BE2C (cell line): ENCODE measurements at regions not wholly inside any gene's neighbourhood (a gene's known extent, or its start where the extent isn't known, plus 50 kb on each side); places are given as distances from the start of the nearest gene placed in this dataset.

Experiments
- DNase-seq: peaks from one replicate; pipeline ENCODE4 v3.0.0-alpha.2; 2020
- H3K27me3 ChIP-seq: fragments of 250-450 bp; sonication (Bioruptor Pico); 2 replicates; pipeline ENCODE4 v1.5.1; 2020; ENCODE audit warnings: mild to moderate bottlenecking
- H3K36me3 ChIP-seq: fragments of 250-450 bp; sonication (Bioruptor Pico); 2 replicates; pipeline ENCODE4 v1.5.1; 2020; ENCODE audit warnings: mild to moderate bottlenecking
- H3K4me1 ChIP-seq: fragments of 250-450 bp; sonication (Bioruptor Pico); 2 replicates; pipeline ENCODE4 v1.5.1; 2020
- H3K4me3 ChIP-seq: 2 replicates; pipeline ENCODE4 v1.5.1; 2011; ENCODE audit warnings: low read depth, low read length
- H3K9me3 ChIP-seq: fragments of 250-450 bp; sonication (Bioruptor Pico); 2 replicates; pipeline ENCODE4 v1.5.1; 2020
- TF ChIP-seq, protein P1 (sequence below): IDR thresholded peaks from 2 replicates; pipeline ENCODE4 v1.5.1; 2012; ENCODE audit warnings: mild to moderate bottlenecking, low read depth, low read length

- no peak for DNase-seq
- Histone ChIP-seq H3K4me3 (no peak overlapping the region), H3K36me3 (no peaks in the 10 kb centered on the region), H3K27me3 (no peaks in the 10 kb centered on the region), H3K9me3 (no peaks in the 10 kb centered on the region), H3K4me1 (no peaks in the 10 kb centered on the region)
- TF ChIP-seq, protein P1, sequence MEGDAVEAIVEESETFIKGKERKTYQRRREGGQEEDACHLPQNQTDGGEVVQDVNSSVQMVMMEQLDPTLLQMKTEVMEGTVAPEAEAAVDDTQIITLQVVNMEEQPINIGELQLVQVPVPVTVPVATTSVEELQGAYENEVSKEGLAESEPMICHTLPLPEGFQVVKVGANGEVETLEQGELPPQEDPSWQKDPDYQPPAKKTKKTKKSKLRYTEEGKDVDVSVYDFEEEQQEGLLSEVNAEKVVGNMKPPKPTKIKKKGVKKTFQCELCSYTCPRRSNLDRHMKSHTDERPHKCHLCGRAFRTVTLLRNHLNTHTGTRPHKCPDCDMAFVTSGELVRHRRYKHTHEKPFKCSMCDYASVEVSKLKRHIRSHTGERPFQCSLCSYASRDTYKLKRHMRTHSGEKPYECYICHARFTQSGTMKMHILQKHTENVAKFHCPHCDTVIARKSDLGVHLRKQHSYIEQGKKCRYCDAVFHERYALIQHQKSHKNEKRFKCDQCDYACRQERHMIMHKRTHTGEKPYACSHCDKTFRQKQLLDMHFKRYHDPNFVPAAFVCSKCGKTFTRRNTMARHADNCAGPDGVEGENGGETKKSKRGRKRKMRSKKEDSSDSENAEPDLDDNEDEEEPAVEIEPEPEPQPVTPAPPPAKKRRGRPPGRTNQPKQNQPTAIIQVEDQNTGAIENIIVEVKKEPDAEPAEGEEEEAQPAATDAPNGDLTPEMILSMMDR = no peak
Measured at GRCh38 chr10:36943544-36943943, 181.9 kb upstream of the ANKRD30A start.

GRCh38 chr10:36942616-36943015, 182.8 kb upstream of the ANKRD30A start:
- no peaks in the 10 kb centered on the region for H3K9me3 ChIP-seq
- DNase-seq = no peak
- no peaks in the 10 kb centered on the region for H3K4me1 ChIP-seq
- no peaks in the 10 kb centered on the region for H3K36me3 ChIP-seq
- H3K4me3 ChIP-seq = no peak overlapping the region
- TF ChIP-seq, protein P1 = no peak
- H3K27me3 ChIP-seq = no peaks in the 10 kb centered on the region

DNA sequence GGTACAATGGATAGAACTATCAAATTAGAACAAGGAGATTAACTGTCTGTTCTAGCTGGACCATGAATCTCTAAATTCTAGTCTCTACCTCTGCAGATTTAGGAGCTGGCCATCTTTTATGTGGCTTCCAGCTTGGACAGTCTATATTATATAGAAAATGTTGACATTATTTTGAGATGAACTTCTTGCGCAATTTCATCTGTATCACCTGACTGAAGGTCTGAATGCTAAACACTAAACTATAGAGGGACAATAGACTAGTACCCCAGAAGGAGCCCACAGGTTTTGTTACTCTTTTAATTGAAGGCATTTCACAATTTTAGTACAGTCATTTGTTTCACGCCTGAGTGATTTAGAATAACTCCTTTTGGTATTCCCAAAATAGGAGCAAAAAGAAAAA, 222.4 kb upstream of the ANKRD30A start:
- no peak for DNase-seq
- no peak overlapping the region for H3K4me3 ChIP-seq
- no peaks in the 10 kb centered on the region for H3K36me3 ChIP-seq
- TF ChIP-seq, protein P1 = no peak
- H3K4me1 ChIP-seq = no peaks in the 10 kb centered on the region
- no peaks in the 10 kb centered on the region for H3K27me3 ChIP-seq
- H3K9me3 ChIP-seq = no peaks in the 10 kb centered on the region

DNA sequence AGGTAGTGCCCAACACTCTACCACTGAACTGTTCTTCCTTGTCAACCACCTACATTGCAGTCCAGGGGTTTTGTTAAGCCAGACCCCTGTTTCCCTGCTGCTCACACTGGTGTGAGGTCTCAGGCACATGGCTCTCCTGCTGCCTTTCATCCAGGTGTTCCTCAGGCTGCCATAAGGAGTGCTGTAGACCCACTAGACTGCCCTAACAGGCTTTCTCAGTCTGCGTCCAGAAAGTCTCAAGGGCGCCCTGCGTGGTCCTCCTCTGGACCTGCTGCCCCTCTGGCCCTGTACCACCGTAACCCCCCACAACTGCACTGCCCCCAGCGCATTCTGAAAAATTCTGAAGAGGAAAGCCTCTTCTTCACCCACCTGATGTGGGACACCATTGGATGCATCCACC, 225.7 kb upstream of the ANKRD30A start:
- H3K4me3 ChIP-seq = no peak overlapping the region
- H3K9me3 ChIP-seq = no peaks in the 10 kb centered on the region
- DNase-seq = no peak
- TF ChIP-seq, protein P1 = no peak
- H3K27me3 ChIP-seq = no peaks in the 10 kb centered on the region
- no peaks in the 10 kb centered on the region for H3K4me1 ChIP-seq
- H3K36me3 ChIP-seq = no peaks in the 10 kb centered on the region

DNA sequence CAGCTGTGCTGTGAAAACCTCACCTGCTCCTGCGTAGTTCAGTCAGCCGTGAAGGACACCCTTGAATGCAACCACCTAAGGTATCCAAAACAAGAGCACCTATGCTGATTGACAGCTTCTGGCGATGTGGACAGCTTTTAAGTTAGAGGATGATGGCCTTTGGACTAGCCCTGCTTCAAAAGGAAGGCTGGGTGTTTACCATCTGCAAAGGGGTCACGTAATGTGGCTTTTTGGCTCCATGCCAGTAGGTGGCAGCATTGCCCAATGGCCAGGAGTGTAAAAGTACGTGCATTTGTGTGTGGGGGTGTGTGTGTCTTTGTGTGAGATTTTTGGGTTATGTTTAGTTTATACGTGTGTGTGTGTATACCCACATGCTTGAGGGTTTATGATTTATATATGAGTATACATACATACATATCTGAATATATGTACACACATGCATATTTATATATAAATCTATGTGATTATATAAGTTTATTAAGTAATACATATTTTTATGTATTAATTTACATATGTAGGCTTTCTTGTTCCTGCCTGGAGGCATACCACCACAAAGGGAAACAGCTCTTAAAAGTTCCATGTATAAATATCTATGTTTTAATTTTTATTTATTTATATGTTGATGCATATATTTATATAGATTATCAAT, 236.3 kb upstream of the ANKRD30A start:
- H3K4me3 ChIP-seq = no peak overlapping the region
- no peaks in the 10 kb centered on the region for H3K4me1 ChIP-seq
- DNase-seq = peak; percentile 60
- TF ChIP-seq, protein P1 = peak; percentile 73
- no peaks in the 10 kb centered on the region for H3K27me3 ChIP-seq
- H3K36me3 ChIP-seq = no peaks in the 10 kb centered on the region
- H3K9me3 ChIP-seq = no peaks in the 10 kb centered on the region

DNA sequence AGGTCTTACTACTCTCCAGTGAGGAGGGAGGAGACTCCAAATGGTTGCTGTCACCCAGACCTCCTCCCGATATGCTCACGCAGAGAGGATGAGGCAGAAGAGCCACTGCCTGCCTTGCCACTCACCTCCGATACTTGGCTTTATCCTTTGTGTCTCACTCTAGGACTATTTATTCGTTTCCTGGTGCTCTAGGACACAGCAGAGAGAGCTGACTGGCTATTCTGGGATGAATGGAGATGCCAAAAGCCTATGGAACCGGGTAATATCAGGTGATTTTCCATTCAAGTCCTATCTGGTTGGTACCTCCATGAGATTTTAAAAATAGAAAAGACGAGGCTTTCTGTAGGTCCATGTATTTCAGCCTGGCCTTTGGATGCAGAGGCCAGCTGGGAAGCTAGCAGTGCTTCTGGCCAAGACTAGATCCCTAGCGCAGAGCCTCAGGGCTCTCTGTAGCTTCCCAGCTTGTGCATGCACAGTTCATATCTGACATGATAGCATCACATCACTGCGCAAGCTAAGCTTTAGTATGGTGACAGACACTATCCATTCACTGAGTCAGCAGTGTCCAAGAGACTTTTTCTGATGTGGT, 239.0 kb upstream of the ANKRD30A start:
- no peak overlapping the region for H3K4me3 ChIP-seq
- no peak for DNase-seq
- no peaks in the 10 kb centered on the region for H3K36me3 ChIP-seq
- no peaks in the 10 kb centered on the region for H3K27me3 ChIP-seq
- H3K9me3 ChIP-seq = no peaks in the 10 kb centered on the region
- no peaks in the 10 kb centered on the region for H3K4me1 ChIP-seq
- TF ChIP-seq, protein P1 = no peak
